ENCODE measurements at regions not wholly inside any gene's neighbourhood (a gene's known extent, or its start where the extent isn't known, plus 50 kb on each side); places are given as distances from the start of the nearest gene placed in this dataset.

- no peak for TF ChIP-seq CTCF (IDR thresholded peaks at IDR 0.05; ENCODE audit: low read depth, low read length, poor library complexity, severe bottlenecking)
- no peak for TF ChIP-seq EZH2phosphoT487 (IDR thresholded peaks at IDR 0.05; ENCODE audit: borderline replicate concordance, low read length)
These were observed 1022.4 kb upstream of the DIAPH2 start for GRCh38 chrX:95662200-95662599.

Measured in DOHH2 (cell line).